HG03469 (cell line): ENCODE measurements at regions not wholly inside any gene's neighbourhood (a gene's known extent, or its start where the extent isn't known, plus 50 kb on each side); places are given as distances from the start of the nearest gene placed in this dataset.
"Not testable (repeated sequence)": the region's sequence is repeated elsewhere in the genome, so short reads cannot be mapped to it uniquely, and the experiment has no call there.

Experiments
- ATAC-seq: cut with Tn5 transposase; IDR thresholded peaks from one replicate; pipeline ENCODE4 v1.9.1; 2021; ENCODE audit warnings: mild to moderate bottlenecking, moderate library complexity, moderate number of reproducible peaks; ENCODE audit not compliant: unreplicated experiment

GRCh38 chr1:95297906-95298305, 63.9 kb downstream of the RWDD3 start:
- ATAC-seq = not testable (repeated sequence)

- ATAC-seq = no peak
Measured at GRCh38 chr1:95301091-95301490, 67.1 kb downstream of the RWDD3 start.

- no peak for ATAC-seq
Measured at GRCh38 chr1:95301614-95302013, 67.6 kb downstream of the RWDD3 start.

- ATAC-seq = no peak
Measured at GRCh38 chr1:95304803-95305202, 70.8 kb downstream of the RWDD3 start.

- no peak for ATAC-seq
Measured at GRCh38 chr1:95308276-95309030, 74.4 kb downstream of the RWDD3 start.

- no peak for ATAC-seq
Measured at GRCh38 chr1:95309031-95309471, 75.0 kb downstream of the RWDD3 start.

- no peak for ATAC-seq
Measured at GRCh38 chr1:95311014-95311413, 77.0 kb downstream of the RWDD3 start.

GRCh38 chr1:95311762-95312161, 77.8 kb downstream of the RWDD3 start:
- ATAC-seq = no peak

- no peak for ATAC-seq
Measured at GRCh38 chr1:95312181-95312580, 78.2 kb downstream of the RWDD3 start.

GRCh38 chr1:95313527-95313926, 79.5 kb downstream of the RWDD3 start:
- no peak for ATAC-seq

- no peak for ATAC-seq
Measured at GRCh38 chr1:95321531-95321930, 87.5 kb downstream of the RWDD3 start.

- no peak for ATAC-seq
Measured at GRCh38 chr1:95323123-95323522, 89.1 kb downstream of the RWDD3 start.

- no peak for ATAC-seq
Measured at GRCh38 chr1:95325349-95325748, 91.3 kb downstream of the RWDD3 start.

- no peak for ATAC-seq
Measured at GRCh38 chr1:95326023-95326422, 92.0 kb downstream of the RWDD3 start.

- ATAC-seq = no peak
Measured at GRCh38 chr1:95332754-95333153, 98.7 kb downstream of the RWDD3 start.

- no peak for ATAC-seq
Measured at GRCh38 chr1:95339377-95339776, 105.4 kb downstream of the RWDD3 start.

- ATAC-seq = no peak
Measured at GRCh38 chr1:95340061-95340460, 106.1 kb downstream of the RWDD3 start.

GRCh38 chr1:95352767-95353166, 118.8 kb downstream of the RWDD3 start:
- ATAC-seq = no peak

GRCh38 chr1:95353194-95353593, 119.2 kb downstream of the RWDD3 start:
- no peak for ATAC-seq

- ATAC-seq = no peak
Measured at GRCh38 chr1:95364546-95364945, 130.5 kb downstream of the RWDD3 start.

- no peak for ATAC-seq
Measured at GRCh38 chr1:95366498-95366897, 132.5 kb downstream of the RWDD3 start.

- ATAC-seq = no peak
Measured at GRCh38 chr1:95368178-95368577, 134.2 kb downstream of the RWDD3 start.
